ENCODE measurements at regions not wholly inside any gene's neighbourhood (a gene's known extent, or its start where the extent isn't known, plus 50 kb on each side); places are given as distances from the start of the nearest gene placed in this dataset.

GRCh38 chrX:16305187-16305586 lies 137.9 kb downstream of the MAGEB17 start:
- H3K27me3 ChIP-seq, result no peaks in the 10 kb centered on the region
- no peak for DNase-seq
- peaks cover 0 to 8% of the 10 kb centered on the region in 2 donors for H3K4me1 ChIP-seq
- H3K27ac ChIP-seq, result no peak overlapping the region
- H3K9me3 ChIP-seq, result no peaks in the 10 kb centered on the region
- no peaks in the 10 kb centered on the region for H3K36me3 ChIP-seq
- 90 to 95% methylated on average over 2 of the region's 2 CpGs for WGBS, 2 donors
- intact Hi-C loops (cut with DNase I), result no loop called here
- no peak for TF ChIP-seq CTCF (IDR thresholded peaks at IDR 0.05)
- no peak for TF ChIP-seq POLR2A (IDR thresholded peaks at IDR 0.05)
- H3K4me3 ChIP-seq (replicated peaks in 1 of 3), result no peak overlapping the region

- no peaks in the 10 kb centered on the region for H3K9me3 ChIP-seq
- H3K27me3 ChIP-seq, result no peaks in the 10 kb centered on the region
- H3K4me1 ChIP-seq, result no peaks in the 10 kb centered on the region
- no peak for DNase-seq
- no peak overlapping the region for H3K4me3 ChIP-seq (replicated peaks in 1 of 3)
- WGBS, 2 donors, result 83 to 92% methylated on average over 2 of the region's 2 CpGs
- intact Hi-C loops (cut with DNase I), result no loop called here
- no peak overlapping the region for H3K27ac ChIP-seq
- TF ChIP-seq POLR2A (IDR thresholded peaks at IDR 0.05) (no peak), CTCF (IDR thresholded peaks at IDR 0.05) (no peak)
- no peaks in the 10 kb centered on the region for H3K36me3 ChIP-seq
Observed at GRCh38 chrX:16307950-16308349, 140.7 kb downstream of the MAGEB17 start.

GRCh38 chrX:16308773-16309172 lies 141.5 kb downstream of the MAGEB17 start:
- Histone ChIP-seq H3K4me1 (no peaks in the 10 kb centered on the region), H3K27me3 (no peaks in the 10 kb centered on the region), H3K27ac (no peak overlapping the region), H3K4me3 (replicated peaks in 1 of 3) (no peak overlapping the region), H3K36me3 (no peaks in the 10 kb centered on the region), H3K9me3 (no peaks in the 10 kb centered on the region)
- TF ChIP-seq CTCF (IDR thresholded peaks at IDR 0.05) (no peak), POLR2A (IDR thresholded peaks at IDR 0.05) (no peak)
- intact Hi-C loops (cut with DNase I), result no loop called here
- DNase-seq, result no peak
- 89 to 95% methylated on average over 4 of the region's 4 CpGs for WGBS, 2 donors

GRCh38 chrX:16310326-16310725 lies 143.0 kb downstream of the MAGEB17 start:
- TF ChIP-seq CTCF (IDR thresholded peaks at IDR 0.05) (no peak), POLR2A (IDR thresholded peaks at IDR 0.05) (no peak)

GRCh38 chrX:16311671-16312070 lies 144.4 kb downstream of the MAGEB17 start:
- no peak for DNase-seq
- 87 to 91% methylated on average over 4 of the region's 4 CpGs for WGBS, 2 donors
- Histone ChIP-seq H3K36me3 (no peaks in the 10 kb centered on the region), H3K4me1 (no peaks in the 10 kb centered on the region), H3K27me3 (no peaks in the 10 kb centered on the region), H3K27ac (no peak overlapping the region), H3K9me3 (no peaks in the 10 kb centered on the region), H3K4me3 (replicated peaks in 1 of 3) (no peak overlapping the region)
- TF ChIP-seq CTCF (IDR thresholded peaks at IDR 0.05) (no peak), POLR2A (IDR thresholded peaks at IDR 0.05) (no peak)
- intact Hi-C loops (cut with DNase I), result no loop called here

More at GRCh38 chrX:16310326-16310725, 143.0 kb downstream of the MAGEB17 start:
- intact Hi-C loops (cut with DNase I), result no loop called here
- Histone ChIP-seq H3K9me3 (no peaks in the 10 kb centered on the region), H3K27ac (no peak overlapping the region), H3K4me3 (replicated peaks in 1 of 3) (no peak overlapping the region), H3K36me3 (no peaks in the 10 kb centered on the region), H3K4me1 (no peaks in the 10 kb centered on the region), H3K27me3 (no peaks in the 10 kb centered on the region)
- DNase-seq, result no peak
- WGBS, 2 donors, result 68 to 71% methylated on average over 1 of the region's 1 CpG

Measured in thyroid gland (tissue), 4 donors.